Endodermal cell (in vitro differentiated cells): ENCODE measurements at regions not wholly inside any gene's neighbourhood (a gene's known extent, or its start where the extent isn't known, plus 50 kb on each side); places are given as distances from the start of the nearest gene placed in this dataset.

Source experiments
- DNase-seq: peaks from one replicate; pipeline ENCODE4 v3.0.0-alpha.2; 2017
- H3K27ac ChIP-seq: 2 replicates; pipeline ENCODE4 v1.5.1; 2013; ENCODE audit warnings: mild to moderate bottlenecking, low read depth, low read length, moderate library complexity
- H3K27me3 ChIP-seq: 2 replicates; pipeline ENCODE4 v1.6.1; 2013; ENCODE audit warnings: mild to moderate bottlenecking, low read length, moderate library complexity; ENCODE audit not compliant: insufficient read depth, control insufficient read depth, poor library complexity, severe bottlenecking
- H3K36me3 ChIP-seq: 2 replicates; pipeline ENCODE4 v1.7.0; 2013; ENCODE audit warnings: mild to moderate bottlenecking, low read length, moderate library complexity; ENCODE audit not compliant: control insufficient read depth, insufficient read depth
- H3K4me1 ChIP-seq: one replicate; pipeline ENCODE4 v1.7.0; 2013; ENCODE audit warnings: low read length; ENCODE audit not compliant: control insufficient read depth, insufficient read depth
- H3K4me3 ChIP-seq: 2 replicates; pipeline ENCODE4 v1.5.1; 2013; ENCODE audit warnings: mild to moderate bottlenecking, low read length, moderate library complexity
- H3K9ac ChIP-seq: 2 replicates; pipeline ENCODE4 v1.6.1; 2013; ENCODE audit warnings: mild to moderate bottlenecking, low read length, moderate library complexity; ENCODE audit not compliant: poor library complexity, severe bottlenecking; ENCODE audit errors: extremely low read depth
- H3K9me3 ChIP-seq: 2 replicates; pipeline ENCODE4 v1.6.1; 2013; ENCODE audit warnings: mild to moderate bottlenecking, low read length, moderate library complexity; ENCODE audit not compliant: control insufficient read depth
- H3K27ac Mint-ChIP-seq: 2 replicates; pipeline ENCODE4 v1.8.0; 2020; ENCODE audit warnings: mixed read lengths
- H3K27me3 Mint-ChIP-seq: 2 replicates; pipeline ENCODE4 v1.8.0; 2021; ENCODE audit warnings: mild to moderate bottlenecking, mixed read lengths; ENCODE audit not compliant: insufficient read depth
- H3K36me3 Mint-ChIP-seq: 2 replicates; pipeline ENCODE4 v1.8.0; 2020; ENCODE audit warnings: low read depth, mixed read lengths
- H3K4me1 Mint-ChIP-seq: 2 replicates; pipeline ENCODE4 v1.8.0; 2020; ENCODE audit warnings: mixed read lengths
- H3K4me3 Mint-ChIP-seq: 2 replicates; pipeline ENCODE4 v1.8.0; 2020; ENCODE audit warnings: mild to moderate bottlenecking, moderate library complexity, mixed read lengths
- H3K9me3 Mint-ChIP-seq: 2 replicates; pipeline ENCODE4 v1.8.0; 2020; ENCODE audit warnings: mild to moderate bottlenecking, mixed read lengths
- CTCF ChIP-seq: fragments of 200-600 bp; sonication (generic); conservative IDR thresholded peaks from 2 replicates; pipeline ENCODE4 v1.5.0; 2021; ENCODE audit warnings: antibody characterized with exemption, mild to moderate bottlenecking
- WGBS, 2 experiments: methylation state at CpG; one replicate each; pipeline versions ENCODE4 v1.1.5 to v1.1.7; 2013; ENCODE audit warnings: missing lambda C conversion rate in 2 of 2, mixed read lengths in 1 of 2; ENCODE audit not compliant: insufficient coverage in 1 of 2, insufficient read length in 1 of 2; 5-methylcytosine and 5-hydroxymethylcytosine counted together

- Mint-ChIP-seq H3K36me3 (no peaks in the 10 kb centered on the region), H3K4me1 (peaks cover 3% of the 10 kb centered on the region), H3K27ac (no peak overlapping the region), H3K27me3 (no peaks in the 10 kb centered on the region), H3K4me3 (no peak overlapping the region), H3K9me3 (peaks cover 3% of the 10 kb centered on the region)
- Histone ChIP-seq H3K27me3 (no peaks in the 10 kb centered on the region), H3K27ac (no peak overlapping the region), H3K9me3 (no peaks in the 10 kb centered on the region), H3K4me1 (no peaks in the 10 kb centered on the region), H3K36me3 (no peaks in the 10 kb centered on the region), H3K4me3 (no peak overlapping the region), H3K9ac (no peak overlapping the region)
- TF ChIP-seq CTCF: no peak
- no peak for DNase-seq
- WGBS, 2 experiments: 67 to 80% methylated on average over 4 to 6 of the region's 6 CpGs
These were observed 80.5 kb upstream of the SLC24A5 start for GRCh38 chr15:48040166-48040817.

- no peak for DNase-seq
- Mint-ChIP-seq H3K27ac (no peak overlapping the region), H3K36me3 (no peaks in the 10 kb centered on the region), H3K4me3 (no peak overlapping the region), H3K27me3 (no peaks in the 10 kb centered on the region), H3K9me3 (peaks cover 3% of the 10 kb centered on the region), H3K4me1 (peaks cover 6% of the 10 kb centered on the region)
- no peaks in the 10 kb centered on the region for H3K36me3 ChIP-seq
- no peaks in the 10 kb centered on the region for H3K27me3 ChIP-seq
- H3K27ac ChIP-seq: no peak overlapping the region
- no peak overlapping the region for H3K4me3 ChIP-seq
- H3K4me1 ChIP-seq: no peaks in the 10 kb centered on the region
- 87 to 89% methylated on average over 2 of the region's 2 CpGs for WGBS, 2 experiments
- H3K9ac ChIP-seq: no peak overlapping the region
- no peaks in the 10 kb centered on the region for H3K9me3 ChIP-seq
- TF ChIP-seq CTCF: no peak
These were observed 79.3 kb upstream of the SLC24A5 start for GRCh38 chr15:48041454-48041853.

- Histone ChIP-seq H3K27me3 (no peaks in the 10 kb centered on the region), H3K9ac (no peak overlapping the region), H3K36me3 (no peaks in the 10 kb centered on the region), H3K9me3 (peaks cover 10% of the 10 kb centered on the region), H3K4me3 (no peak overlapping the region), H3K4me1 (peaks cover 3% of the 10 kb centered on the region), H3K27ac (no peak overlapping the region)
- Mint-ChIP-seq H3K27me3 (no peaks in the 10 kb centered on the region), H3K4me3 (no peak overlapping the region), H3K27ac (peak overlapping the region; percentile 79), H3K9me3 (peaks cover 11% of the 10 kb centered on the region), H3K4me1 (peaks cover 18% of the 10 kb centered on the region), H3K36me3 (no peaks in the 10 kb centered on the region)
- TF ChIP-seq CTCF: no peak
- no peak for DNase-seq
- WGBS, 2 experiments: 45 to 50% methylated on average over 4 to 5 of the region's 5 CpGs
These were observed 73.9 kb upstream of the SLC24A5 start for GRCh38 chr15:48046813-48047438.
